ENCODE measurements at regions not wholly inside any gene's neighbourhood (a gene's known extent, or its start where the extent isn't known, plus 50 kb on each side); places are given as distances from the start of the nearest gene placed in this dataset.
"Not testable (repeated sequence)": the region's sequence is repeated elsewhere in the genome, so short reads cannot be mapped to it uniquely, and the experiment has no call there.

- FAIRE-seq, result no peak
- no peak for DNase-seq (ENCODE audit: low spot score in 2 of 2)
These were observed 449.7 kb downstream of the PCDH10 start for GRCh38 chr4:133598779-133599178.

DNA sequence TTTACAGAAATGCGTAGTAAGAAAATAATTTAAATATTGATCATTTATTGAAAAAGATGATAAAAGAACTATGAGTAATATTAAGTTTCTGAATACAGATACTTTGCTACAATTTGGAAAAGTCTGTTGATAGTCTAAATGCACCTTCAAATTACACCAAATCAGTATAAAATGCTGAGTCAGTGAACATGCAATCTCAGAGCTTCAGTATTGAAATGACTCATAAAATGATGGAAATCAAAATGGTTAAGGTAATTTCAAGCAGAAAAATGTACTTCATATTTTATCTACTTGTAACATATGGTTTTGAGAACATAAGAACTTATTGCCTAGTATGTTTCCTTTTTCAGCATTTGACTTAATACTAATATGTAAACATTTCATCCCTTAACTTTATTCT, 448.2 kb downstream of the PCDH10 start:
- FAIRE-seq (no peak), DNase-seq (ENCODE audit: low spot score in 2 of 2) (no peak)

- no peak for DNase-seq (ENCODE audit: low spot score in 2 of 2)
- FAIRE-seq, result no peak
These were observed 447.4 kb downstream of the PCDH10 start for GRCh38 chr4:133596459-133596858.

GRCh38 chr4:133594390-133595207, 445.5 kb downstream of the PCDH10 start:
- DNase-seq (ENCODE audit: low spot score in 2 of 2), result no peak
- no peak for FAIRE-seq

- no peak for DNase-seq (ENCODE audit: low spot score in 2 of 2)
- FAIRE-seq, result no peak
These were observed 444.7 kb downstream of the PCDH10 start for GRCh38 chr4:133593764-133594163.

GRCh38 chr4:133592591-133592990, 443.5 kb downstream of the PCDH10 start:
- FAIRE-seq, result no peak
- no peak for DNase-seq (ENCODE audit: low spot score in 2 of 2)

- FAIRE-seq (no peak), DNase-seq (ENCODE audit: low spot score in 2 of 2) (no peak)
These were observed 443.0 kb downstream of the PCDH10 start for GRCh38 chr4:133592106-133592505.

- DNase-seq (ENCODE audit: low spot score in 2 of 2), result no peak
- FAIRE-seq, result no peak
These were observed 439.2 kb downstream of the PCDH10 start for GRCh38 chr4:133588306-133588705.

DNA sequence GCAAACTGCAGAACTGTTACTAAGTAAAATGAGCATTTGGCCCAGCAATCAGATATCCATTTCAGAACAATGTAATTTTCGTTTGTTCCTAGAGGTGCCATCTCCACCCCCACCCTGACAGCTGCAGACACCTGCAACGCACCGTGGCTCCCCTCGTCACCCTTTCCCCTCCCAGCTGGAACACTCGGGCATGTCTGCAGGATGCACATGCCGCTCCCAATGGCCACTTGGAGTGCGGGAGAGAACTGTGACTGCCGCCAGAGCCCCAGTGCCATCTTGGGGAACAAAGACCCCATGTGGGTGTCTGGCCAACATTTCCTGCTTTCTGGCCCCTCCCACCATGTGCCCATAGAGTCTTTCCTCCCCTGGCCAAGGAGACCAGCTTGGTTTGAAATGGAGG, 436.2 kb downstream of the PCDH10 start:
- DNase-seq (ENCODE audit: low spot score in 2 of 2) (no peak), FAIRE-seq (no peak)

GRCh38 chr4:133584714-133585113, 435.6 kb downstream of the PCDH10 start:
- no peak for FAIRE-seq
- no peak for DNase-seq (ENCODE audit: low spot score in 2 of 2)

GRCh38 chr4:133581996-133582619, 433.0 kb downstream of the PCDH10 start:
- DNase-seq (ENCODE audit: low spot score in 2 of 2), result no peak
- no peak for FAIRE-seq

DNA sequence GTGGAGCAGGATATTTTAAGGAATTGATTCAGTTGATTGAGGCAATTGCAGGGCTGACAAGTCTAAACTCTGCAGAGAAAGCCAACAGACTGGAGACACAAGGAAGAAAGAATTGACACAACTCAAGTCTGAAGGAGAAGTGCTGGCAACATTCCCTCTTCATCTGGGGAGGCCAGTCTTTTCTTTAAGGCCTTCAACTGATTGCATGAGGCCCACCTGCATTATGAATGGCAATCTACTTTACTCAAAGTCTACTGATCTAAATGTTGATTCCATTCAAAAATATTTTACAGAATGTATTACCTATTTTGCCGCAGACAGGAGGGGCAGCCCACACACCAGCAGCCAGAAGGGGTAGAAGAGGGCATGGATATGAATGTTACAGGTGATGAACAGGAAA, 425.2 kb downstream of the PCDH10 start:
- DNase-seq (ENCODE audit: low spot score in 2 of 2) (no peak), FAIRE-seq (no peak)

DNA sequence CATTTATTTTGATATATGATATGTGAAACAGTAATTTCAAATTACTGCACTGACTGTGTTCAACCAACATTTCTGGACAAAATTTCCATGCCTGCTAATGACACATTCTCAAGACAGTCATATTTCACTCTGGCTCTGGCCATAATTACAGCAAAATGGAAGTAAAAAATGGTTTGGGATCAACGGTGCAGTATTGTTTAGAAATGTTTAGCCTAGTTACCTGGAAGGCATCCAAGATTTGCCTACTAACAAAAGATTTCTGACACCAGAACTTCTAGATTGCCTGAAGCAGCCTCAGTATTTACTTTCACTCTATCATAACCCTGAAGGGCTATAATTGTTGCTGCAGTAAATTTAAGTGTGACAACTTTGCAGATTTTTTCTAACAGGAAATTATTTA, 416.3 kb downstream of the PCDH10 start:
- no peak for DNase-seq (ENCODE audit: low spot score in 2 of 2)
- FAIRE-seq, result no peak

DNA sequence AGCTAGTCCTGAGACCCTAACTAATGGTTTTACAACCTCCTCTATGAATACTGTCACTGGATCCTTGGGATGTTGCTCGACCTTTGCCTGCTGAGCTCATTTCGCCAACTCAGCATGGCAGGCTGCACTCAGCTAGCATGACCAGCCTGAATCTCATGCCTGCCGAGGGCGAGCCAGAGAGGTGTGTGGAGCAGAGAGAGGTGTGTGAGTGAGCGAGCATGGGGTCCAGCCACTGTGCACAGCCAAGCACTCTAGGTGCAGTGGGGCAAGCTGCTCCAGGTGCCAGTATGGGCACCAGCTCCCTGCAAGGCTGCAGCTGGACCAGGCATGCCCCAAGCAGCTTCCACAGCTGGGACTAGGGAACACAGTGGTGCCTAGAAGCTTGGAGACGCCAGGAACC, 410.9 kb downstream of the PCDH10 start:
- DNase-seq (ENCODE audit: low spot score in 2 of 2), result no peak
- FAIRE-seq, result no peak

DNA sequence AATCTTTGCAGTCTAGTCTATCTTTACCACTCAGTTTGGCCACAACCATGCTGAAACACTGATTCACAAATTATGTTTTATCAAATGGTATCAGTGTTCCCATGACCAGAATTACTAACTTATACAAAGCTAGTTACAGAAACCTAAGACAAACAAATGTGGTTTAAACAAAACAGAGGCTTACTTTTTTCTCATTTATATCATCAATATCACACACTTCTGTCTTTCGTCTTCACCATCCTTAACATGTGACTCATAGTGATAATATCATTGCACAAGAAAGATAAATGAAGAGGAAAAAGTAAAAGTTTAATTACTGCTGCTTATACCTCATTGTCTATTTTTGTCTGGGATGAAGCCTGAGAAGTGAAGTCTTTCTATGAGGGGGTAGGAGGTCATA, 406.6 kb downstream of the PCDH10 start:
- FAIRE-seq, result no peak
- no peak for DNase-seq (ENCODE audit: low spot score in 2 of 2)

DNA sequence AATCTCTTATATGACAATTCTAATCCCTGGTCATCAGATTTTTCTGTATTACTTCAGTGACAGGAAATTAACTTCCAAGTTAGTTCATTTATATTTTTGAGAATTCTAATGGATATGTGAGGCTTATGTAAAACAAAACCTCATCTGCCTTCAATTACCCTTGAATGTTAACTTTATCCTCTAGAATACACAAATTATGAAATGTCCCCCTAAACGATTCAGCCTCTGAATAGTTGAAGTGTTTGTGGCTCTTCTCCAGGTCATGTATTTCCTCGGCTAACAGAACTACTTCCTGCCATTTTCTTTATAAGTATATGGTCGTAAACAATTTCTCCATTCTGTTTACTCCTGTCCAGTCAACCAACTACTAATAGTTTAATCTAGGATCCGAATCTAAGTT, 401.3 kb downstream of the PCDH10 start:
- FAIRE-seq, result no peak

GRCh38 chr4:133544097-133544496, 395.0 kb downstream of the PCDH10 start:
- DNase-seq (ENCODE audit: low spot score in 2 of 2) (no peak), FAIRE-seq (no peak)

More for the DNA sequence above, 401.3 kb downstream of the PCDH10 start:
- no peak for DNase-seq (ENCODE audit: low spot score in 2 of 2)

DNA sequence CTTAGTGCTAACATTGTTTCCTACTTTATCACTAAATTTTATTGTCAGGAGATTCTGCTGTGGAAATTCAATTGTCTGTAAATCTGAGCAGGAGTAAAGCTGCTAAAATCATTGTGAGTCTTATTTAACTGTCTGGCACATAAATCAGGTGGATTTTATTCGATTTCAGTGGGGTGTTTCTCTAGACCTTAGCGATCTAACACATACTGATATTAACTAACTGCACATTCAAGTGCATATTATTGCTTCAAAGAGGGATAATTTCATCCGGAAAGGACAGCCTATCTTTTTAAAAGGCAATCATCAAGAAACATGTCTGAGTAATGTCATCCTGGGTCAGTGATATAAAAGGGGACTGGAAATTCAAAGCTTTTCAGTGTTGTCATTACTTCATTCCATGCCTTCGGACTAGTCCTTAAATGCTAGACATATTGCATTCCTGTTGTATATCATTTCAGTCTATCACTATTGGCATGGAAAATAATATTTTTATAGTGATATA, 388.7 kb downstream of the PCDH10 start:
- FAIRE-seq (no peak), DNase-seq (ENCODE audit: low spot score in 2 of 2) (no peak)

GRCh38 chr4:133534224-133534623, 385.1 kb downstream of the PCDH10 start:
- FAIRE-seq; DNase-seq (ENCODE audit: low spot score in 2 of 2): not testable (repeated sequence)

GRCh38 chr4:133524369-133524768, 375.3 kb downstream of the PCDH10 start:
- FAIRE-seq (no peak), DNase-seq (ENCODE audit: low spot score in 2 of 2) (no peak)

- DNase-seq (ENCODE audit: low spot score in 2 of 2), result no peak
- no peak for FAIRE-seq
These were observed 364.8 kb downstream of the PCDH10 start for GRCh38 chr4:133513901-133514300.

GRCh38 chr4:133498149-133498548, 349.1 kb downstream of the PCDH10 start:
- DNase-seq (ENCODE audit: low spot score in 2 of 2) (no peak), FAIRE-seq (no peak)

Data from frontal cortex (tissue), 3 donors.